OCI-LY7 (cell line): ENCODE measurements at regions not wholly inside any gene's neighbourhood (a gene's known extent, or its start where the extent isn't known, plus 50 kb on each side); places are given as distances from the start of the nearest gene placed in this dataset.

Experiments
- BruUV-seq: library from RNA; stranded (reverse); fragments of 400-500 nt; replicated peaks from 2 replicates; lab custom pipeline; 2021; lab: Mats Ljungman, UMichigan
- CTCF ChIA-PET: fragments of 300-600 bp; sonication (Branson Sonifier 250); formaldehyde crosslinking; loops from one replicate; lab custom pipeline; 2022; ENCODE audit warnings: antibody characterized with exemption; ENCODE audit not compliant: unreplicated experiment; lab: Charles Lee
- POLR2A ChIA-PET: fragments of 300-600 bp; sonication (Branson Sonifier 250); formaldehyde crosslinking; loops from one replicate; lab custom pipeline; 2022; ENCODE audit warnings: antibody characterized with exemption; lab: Charles Lee
- DNase-seq: peaks from one replicate; pipeline ENCODE4 v3.0.0-alpha.2; 2015; ENCODE audit warnings: low spot score
- H2AFZ ChIP-seq: fragments of 200-600 bp; sonication (generic), shearing (Covaris generic); 2 replicates; pipeline ENCODE4 v1.6.1; 2014; ENCODE audit warnings: mild to moderate bottlenecking, antibody characterized with exemption, low read length, moderate library complexity
- H3K27ac ChIP-seq: fragments of 200-600 bp; sonication (generic); 2 replicates; pipeline ENCODE4 v1.5.1; 2014; ENCODE audit warnings: mixed run types, low read depth, mild to moderate bottlenecking, moderate library complexity, low read length, inconsistent platforms; ENCODE audit not compliant: poor library complexity, severe bottlenecking
- H3K36me3 ChIP-seq: fragments of 200-600 bp; sonication (generic); 2 replicates; pipeline ENCODE4 v1.6.1; 2014; ENCODE audit warnings: mild to moderate bottlenecking, antibody characterized with exemption, low read length, moderate library complexity, mixed read lengths; ENCODE audit not compliant: insufficient read depth
- H3K4me1 ChIP-seq: fragments of 200-600 bp; sonication (generic); 2 replicates; pipeline ENCODE4 v1.5.1; 2014; ENCODE audit warnings: mild to moderate bottlenecking, low read length; ENCODE audit not compliant: insufficient read depth, poor library complexity, severe bottlenecking
- H3K4me2 ChIP-seq: fragments of 200-600 bp; sonication (generic); 2 replicates; pipeline ENCODE4 v1.6.1; 2014; ENCODE audit warnings: mild to moderate bottlenecking, low read length
- H3K4me3 ChIP-seq: fragments of 200-600 bp; sonication (generic); 2 replicates; pipeline ENCODE4 v1.5.1; 2014; ENCODE audit warnings: mild to moderate bottlenecking, low read depth, low read length; ENCODE audit not compliant: poor library complexity, severe bottlenecking
- H3K79me2 ChIP-seq: fragments of 200-600 bp; sonication (generic); 2 replicates; pipeline ENCODE4 v1.6.1; 2016; ENCODE audit warnings: low read depth, mild to moderate bottlenecking, low read length, moderate library complexity, mixed read lengths; ENCODE audit not compliant: insufficient read depth
- H3K9me2 ChIP-seq: fragments of 200-600 bp; sonication (generic); 2 replicates; pipeline ENCODE4 v1.6.1; 2016; ENCODE audit warnings: mild to moderate bottlenecking, low read length, mixed read lengths; ENCODE audit not compliant: insufficient read depth
- H3K9me3 ChIP-seq: fragments of 200-600 bp; sonication (generic); 2 replicates; pipeline ENCODE4 v1.6.1; 2014; ENCODE audit warnings: mild to moderate bottlenecking, mixed run types, low read length, mixed read lengths
- H4K20me1 ChIP-seq: fragments of 200-600 bp; sonication (generic); 2 replicates; pipeline ENCODE4 v1.6.1; 2014; ENCODE audit warnings: mild to moderate bottlenecking, antibody characterized with exemption, low read length, moderate library complexity, mixed read lengths; ENCODE audit not compliant: insufficient read depth
- EZH2phosphoT487 ChIP-seq: fragments of 200-600 bp; sonication (generic); IDR thresholded peaks from 2 replicates; pipeline ENCODE4 v1.6.1; 2018; ENCODE audit warnings: low read depth, borderline replicate concordance, mild to moderate bottlenecking, mixed run types, antibody characterized with exemption, low read length, moderate library complexity, mixed read lengths
- intact Hi-C: fragments of 100-400 bp; cut with micrococcal nuclease; formaldehyde crosslinking; loops from one replicate; pipeline ENCODE4 v1.10.0; 2022; ENCODE audit not compliant: unreplicated experiment
- TF ChIP-seq, protein P1 (sequence below): fragments of 200-600 bp; sonication (generic); conservative IDR thresholded peaks from 2 replicates; pipeline ENCODE4 v1.5.1; 2014; ENCODE audit warnings: mild to moderate bottlenecking, antibody characterized with exemption, low read length, moderate library complexity, mixed read lengths

DNA sequence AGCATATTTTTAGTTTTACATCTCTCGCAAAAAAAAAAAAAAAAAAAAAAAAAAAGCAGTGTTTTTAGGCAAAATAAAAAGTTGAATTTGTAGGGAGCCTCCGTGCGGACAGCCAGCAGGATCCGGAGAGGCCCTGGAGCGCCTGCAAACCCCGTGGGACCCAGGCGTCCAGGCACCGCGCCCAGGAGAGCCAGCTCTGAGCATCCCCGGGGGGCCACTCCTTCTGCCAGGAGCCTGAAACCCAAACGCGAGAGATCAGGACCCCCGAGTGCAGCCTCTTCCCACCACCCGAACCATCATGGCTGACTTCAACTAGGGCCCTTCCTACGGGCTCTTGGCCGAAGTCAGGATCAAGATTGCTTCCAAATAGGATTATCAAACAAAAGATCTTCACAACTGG lies 54.1 kb upstream of the LY86 start:
- no peaks in the 10 kb centered on the region for H4K20me1 ChIP-seq
- ChIA-PET POLR2A (interaction anchor here (0.6 kb wide), 1 partner anchor 39 kb away, joined by 4 read pairs; no protein-coding TSS in a partner anchor), CTCF (no interaction called here)
- no peaks in the 10 kb centered on the region for H3K79me2 ChIP-seq
- intact Hi-C loops: no loop called here
- H3K9me3 ChIP-seq: no peaks in the 10 kb centered on the region
- TF ChIP-seq, protein P1, sequence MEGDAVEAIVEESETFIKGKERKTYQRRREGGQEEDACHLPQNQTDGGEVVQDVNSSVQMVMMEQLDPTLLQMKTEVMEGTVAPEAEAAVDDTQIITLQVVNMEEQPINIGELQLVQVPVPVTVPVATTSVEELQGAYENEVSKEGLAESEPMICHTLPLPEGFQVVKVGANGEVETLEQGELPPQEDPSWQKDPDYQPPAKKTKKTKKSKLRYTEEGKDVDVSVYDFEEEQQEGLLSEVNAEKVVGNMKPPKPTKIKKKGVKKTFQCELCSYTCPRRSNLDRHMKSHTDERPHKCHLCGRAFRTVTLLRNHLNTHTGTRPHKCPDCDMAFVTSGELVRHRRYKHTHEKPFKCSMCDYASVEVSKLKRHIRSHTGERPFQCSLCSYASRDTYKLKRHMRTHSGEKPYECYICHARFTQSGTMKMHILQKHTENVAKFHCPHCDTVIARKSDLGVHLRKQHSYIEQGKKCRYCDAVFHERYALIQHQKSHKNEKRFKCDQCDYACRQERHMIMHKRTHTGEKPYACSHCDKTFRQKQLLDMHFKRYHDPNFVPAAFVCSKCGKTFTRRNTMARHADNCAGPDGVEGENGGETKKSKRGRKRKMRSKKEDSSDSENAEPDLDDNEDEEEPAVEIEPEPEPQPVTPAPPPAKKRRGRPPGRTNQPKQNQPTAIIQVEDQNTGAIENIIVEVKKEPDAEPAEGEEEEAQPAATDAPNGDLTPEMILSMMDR: no peak
- TF ChIP-seq EZH2phosphoT487: no peak
- DNase-seq: no peak
- no peaks in the 10 kb centered on the region for H3K4me1 ChIP-seq
- H3K4me2 ChIP-seq: no peak overlapping the region
- H2AFZ ChIP-seq: no peak overlapping the region
- no peaks in the 10 kb centered on the region for H3K36me3 ChIP-seq
- BruUV-seq: no TSS peak
- H3K27ac ChIP-seq: no peak overlapping the region
- H3K4me3 ChIP-seq: no peak overlapping the region
- no peaks in the 10 kb centered on the region for H3K9me2 ChIP-seq

DNA sequence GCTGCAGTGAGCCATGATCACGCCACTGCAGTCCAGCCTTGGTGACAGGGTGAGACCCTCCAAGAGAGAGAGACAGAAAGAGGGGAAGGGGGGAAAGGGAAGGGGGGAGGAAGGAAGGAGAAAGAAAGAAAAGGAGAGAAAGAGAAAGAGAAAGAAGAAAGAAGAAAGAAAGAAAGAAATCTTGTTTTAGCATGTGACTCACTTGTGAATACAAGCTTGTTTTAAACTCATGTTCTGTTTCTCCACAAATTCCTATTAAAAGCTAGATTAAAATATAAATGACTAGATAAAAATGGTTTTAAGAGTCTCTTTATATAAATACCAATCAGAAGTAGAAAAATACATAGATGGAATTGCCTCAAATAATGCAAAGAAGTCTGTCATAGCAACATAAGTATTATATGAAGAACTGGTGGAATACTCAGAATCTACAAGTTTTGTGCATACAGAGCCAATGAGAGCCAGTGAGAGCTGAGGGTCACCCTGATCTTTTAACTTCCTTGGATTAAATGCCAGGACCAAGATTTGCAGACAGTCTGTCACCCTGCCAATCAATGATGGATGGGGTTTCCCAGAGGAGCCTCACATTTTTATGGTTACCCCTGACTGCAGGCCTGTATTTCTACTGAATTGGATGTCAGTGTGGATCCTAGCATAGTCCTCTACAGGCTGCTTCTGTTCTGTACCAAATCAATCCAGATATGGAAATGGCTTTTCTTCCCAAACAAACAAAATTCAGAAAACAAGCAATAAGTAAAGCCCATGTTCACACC lies 50.8 kb upstream of the LY86 start:
- BruUV-seq: no TSS peak
- no peak overlapping the region for H3K27ac ChIP-seq
- no peaks in the 10 kb centered on the region; the same call in 1 of the 2 replicates for H3K9me3 ChIP-seq
- H3K79me2 ChIP-seq: no peaks in the 10 kb centered on the region
- no peak overlapping the region for H3K4me2 ChIP-seq
- TF ChIP-seq, protein P1: no peak
- TF ChIP-seq EZH2phosphoT487: no peak
- intact Hi-C loops: no loop called here
- H3K4me3 ChIP-seq: no peak overlapping the region
- no peaks in the 10 kb centered on the region; the same call in 1 of the 2 replicates for H3K36me3 ChIP-seq
- ChIA-PET CTCF (no interaction called here), POLR2A (interaction anchor here (0.6 to 1.1 kb wide), 3 partner anchors 16 to 1950 kb away, joined by 3 read pairs; no protein-coding TSS in a partner anchor)
- no peaks in the 10 kb centered on the region for H3K9me2 ChIP-seq
- DNase-seq: no peak
- no peaks in the 10 kb centered on the region for H3K4me1 ChIP-seq
- H4K20me1 ChIP-seq: no peaks in the 10 kb centered on the region
- no peak overlapping the region for H2AFZ ChIP-seq

DNA sequence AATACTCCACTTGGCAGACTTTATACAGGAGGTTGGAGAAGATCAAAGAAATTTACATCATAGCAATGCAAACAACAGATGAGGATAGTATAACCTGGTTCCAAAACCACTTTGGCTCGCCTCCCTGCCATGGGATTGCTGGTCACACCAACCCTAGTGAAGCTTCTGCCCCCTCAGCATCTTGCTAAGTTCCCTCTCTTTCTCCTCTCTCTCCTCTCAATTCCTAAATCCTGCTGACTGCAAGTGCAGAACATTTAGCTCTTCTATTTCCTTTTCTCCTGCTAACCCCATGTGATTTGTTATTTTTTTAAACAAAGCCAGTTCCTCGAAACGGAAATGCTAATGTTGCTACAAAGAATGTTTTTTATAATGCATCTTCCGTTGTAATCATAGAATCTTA lies 50.3 kb upstream of the LY86 start:
- Histone ChIP-seq H3K4me3 (no peak overlapping the region), H2AFZ (no peak overlapping the region), H3K4me2 (no peak overlapping the region), H3K36me3 (no peaks in the 10 kb centered on the region; the same call in 1 of the 2 replicates), H4K20me1 (no peaks in the 10 kb centered on the region), H3K79me2 (no peaks in the 10 kb centered on the region), H3K9me3 (no peaks in the 10 kb centered on the region; the same call in 1 of the 2 replicates), H3K4me1 (no peaks in the 10 kb centered on the region), H3K9me2 (no peaks in the 10 kb centered on the region), H3K27ac (no peak overlapping the region)
- POLR2A ChIA-PET: interaction anchor here (1.1 kb wide), 1 partner anchor 15 kb away, joined by 3 read pairs; no protein-coding TSS in a partner anchor
- DNase-seq: no peak
- CTCF ChIA-PET: no interaction called here
- TF ChIP-seq, protein P1: no peak
- no peak for TF ChIP-seq EZH2phosphoT487
- intact Hi-C loops: no loop called here
- BruUV-seq: no TSS peak
